B cell (primary cell): ENCODE measurements at regions not wholly inside any gene's neighbourhood (a gene's known extent, or its start where the extent isn't known, plus 50 kb on each side); places are given as distances from the start of the nearest gene placed in this dataset.

ENCODE experiments used
- CTCF ChIP-seq: fragments of 200-600 bp; IDR thresholded peaks from one replicate; pipeline ENCODE4 v1.8.0; 2022; ENCODE audit warnings: antibody characterized with exemption, mild to moderate bottlenecking
- EZH2 ChIP-seq: IDR thresholded peaks from 2 replicates; pipeline ENCODE4 v1.6.1; 2012; ENCODE audit warnings: borderline replicate concordance, low read depth, mild to moderate bottlenecking, moderate library complexity, low read length; ENCODE audit not compliant: insufficient read depth, poor library complexity, severe bottlenecking

- TF ChIP-seq CTCF (no peak), EZH2 (no peak)
Measured at GRCh38 chr13:65036999-65037398, 2193.1 kb downstream of the PCDH9 start.
